ENCODE measurements at regions not wholly inside any gene's neighbourhood (a gene's known extent, or its start where the extent isn't known, plus 50 kb on each side); places are given as distances from the start of the nearest gene placed in this dataset.

DNA sequence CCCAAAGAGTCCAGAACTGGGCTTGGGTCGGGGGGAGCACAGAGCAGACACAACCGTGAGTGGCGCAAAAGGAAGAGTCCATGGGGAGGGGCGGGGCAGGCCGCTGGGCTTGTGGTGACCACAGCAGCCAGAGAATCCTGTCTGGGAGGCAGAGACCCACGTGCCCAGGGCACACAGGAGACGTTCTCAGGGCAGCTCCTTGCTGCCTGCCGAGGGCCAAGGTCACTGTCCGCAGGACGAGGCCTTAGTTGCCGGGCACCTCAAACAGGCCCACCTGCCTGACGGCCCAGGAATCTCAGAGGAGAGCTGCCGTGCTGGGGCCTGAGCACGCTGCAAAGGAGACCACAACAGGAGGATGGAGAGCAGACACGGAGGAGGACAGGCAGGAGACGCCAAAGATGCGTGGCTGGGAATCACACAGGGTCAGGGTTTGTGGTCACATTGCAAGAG lies 87.8 kb downstream of the MYEOV start:
- no peak for TF ChIP-seq YY1 (IDR thresholded peaks at IDR 0.05; ENCODE audit: insufficient read depth, insufficient read length)
- TF ChIP-seq ZNF274 (IDR thresholded peaks at IDR 0.05; ENCODE audit: low read depth, low read length) = no peak

All from NT2/D1 (cell line).